ENCODE measurements at regions not wholly inside any gene's neighbourhood (a gene's known extent, or its start where the extent isn't known, plus 50 kb on each side); places are given as distances from the start of the nearest gene placed in this dataset.

DNA sequence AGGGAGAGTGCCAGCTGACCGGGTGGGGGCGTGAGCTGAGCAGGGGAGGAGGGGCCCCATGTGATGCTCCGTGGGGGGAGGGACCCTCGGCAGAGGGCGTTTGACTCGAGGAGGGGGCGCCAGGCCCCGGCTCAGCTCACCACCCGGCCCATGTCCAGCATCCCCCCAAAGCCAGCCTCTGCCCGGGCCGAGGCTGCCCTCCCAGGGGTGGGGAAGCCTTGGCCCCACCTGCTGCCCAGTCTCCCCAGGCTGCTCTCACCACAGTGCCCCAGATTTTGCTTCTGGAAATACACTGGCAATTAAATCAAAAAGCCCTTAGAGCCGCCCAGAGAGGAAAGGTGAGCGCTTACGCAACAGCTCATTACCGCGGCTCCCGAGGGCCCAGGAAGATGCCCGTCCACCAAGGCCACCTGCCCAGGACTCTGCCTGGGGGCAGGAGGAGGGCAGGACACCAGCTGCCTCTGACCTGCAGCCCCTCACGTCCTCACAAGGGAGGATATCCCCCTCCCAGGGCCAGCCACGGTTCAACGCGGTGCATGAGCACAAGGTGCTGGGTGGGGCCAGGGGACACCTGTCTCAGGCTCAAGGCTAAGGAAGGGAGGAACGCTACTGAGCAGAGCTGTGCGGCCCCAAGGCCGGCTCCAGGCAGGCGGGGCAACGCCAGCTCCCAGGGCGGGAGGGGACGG lies 70.0 kb upstream of the INPP5A start:
- no peak for DNase-seq
- peak overlapping the region in 4 of 10 donors; percentile 93 to 96 (median 96) for H3K27ac ChIP-seq
- peaks cover 28 to 69% (median 57%) of the 10 kb centered on the region in 9 donors for H3K4me1 ChIP-seq

DNA sequence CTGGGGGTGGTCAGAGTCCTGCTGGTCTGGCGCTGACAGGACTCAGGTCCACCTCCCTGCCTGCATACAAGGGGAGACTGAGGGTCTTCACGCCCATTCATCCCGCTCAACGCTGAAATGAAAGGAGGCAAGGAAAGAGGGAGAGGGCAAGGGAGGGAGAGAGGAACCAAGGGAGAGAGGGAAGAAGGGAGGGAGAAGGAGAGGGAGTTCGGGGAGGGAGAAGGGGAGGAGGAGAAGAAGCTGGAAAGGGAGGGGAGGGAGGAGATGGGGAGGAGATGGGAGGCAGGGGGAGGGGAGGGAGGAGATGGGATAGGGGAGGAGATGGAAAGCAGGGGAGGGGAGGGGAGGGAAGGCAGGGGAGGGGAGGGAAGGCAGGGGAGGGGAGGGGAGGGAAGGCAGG lies 69.4 kb upstream of the INPP5A start:
- 57% methylated on average over 5 of the region's 5 CpGs for WGBS, 2 donors
- peaks cover 23 to 62% (median 51%) of the 10 kb centered on the region in 9 donors for H3K4me1 ChIP-seq
- peaks cover 0 to 12% (median 0%) of the 10 kb centered on the region in 11 donors for H3K9me3 ChIP-seq
- no peak overlapping the region for H3K4me3 ChIP-seq
- H3K27ac ChIP-seq = no peak overlapping the region
- H3K36me3 ChIP-seq = no peaks in the 10 kb centered on the region
- intact Hi-C loops (cut with DNase I) = loop anchor here in 6 of 10 donors (5.0 to 10.0 kb wide), 4 partner anchors 39 to 67 kb away; partner anchors contain the start of gene INPP5A (in 3 of the 6)
- DNase-seq (no peak), ATAC-seq (no peak)
- no peaks in the 10 kb centered on the region for H3K27me3 ChIP-seq
- TF ChIP-seq, protein P1, sequence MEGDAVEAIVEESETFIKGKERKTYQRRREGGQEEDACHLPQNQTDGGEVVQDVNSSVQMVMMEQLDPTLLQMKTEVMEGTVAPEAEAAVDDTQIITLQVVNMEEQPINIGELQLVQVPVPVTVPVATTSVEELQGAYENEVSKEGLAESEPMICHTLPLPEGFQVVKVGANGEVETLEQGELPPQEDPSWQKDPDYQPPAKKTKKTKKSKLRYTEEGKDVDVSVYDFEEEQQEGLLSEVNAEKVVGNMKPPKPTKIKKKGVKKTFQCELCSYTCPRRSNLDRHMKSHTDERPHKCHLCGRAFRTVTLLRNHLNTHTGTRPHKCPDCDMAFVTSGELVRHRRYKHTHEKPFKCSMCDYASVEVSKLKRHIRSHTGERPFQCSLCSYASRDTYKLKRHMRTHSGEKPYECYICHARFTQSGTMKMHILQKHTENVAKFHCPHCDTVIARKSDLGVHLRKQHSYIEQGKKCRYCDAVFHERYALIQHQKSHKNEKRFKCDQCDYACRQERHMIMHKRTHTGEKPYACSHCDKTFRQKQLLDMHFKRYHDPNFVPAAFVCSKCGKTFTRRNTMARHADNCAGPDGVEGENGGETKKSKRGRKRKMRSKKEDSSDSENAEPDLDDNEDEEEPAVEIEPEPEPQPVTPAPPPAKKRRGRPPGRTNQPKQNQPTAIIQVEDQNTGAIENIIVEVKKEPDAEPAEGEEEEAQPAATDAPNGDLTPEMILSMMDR (IDR thresholded peaks at IDR 0.05) = no peak

More for the DNA sequence above, 70.0 kb upstream of the INPP5A start:
- Histone ChIP-seq H3K9me3 (peaks cover 0 to 12% (median 0%) of the 10 kb centered on the region in 11 donors), H3K4me3 (no peak overlapping the region), H3K36me3 (no peaks in the 10 kb centered on the region), H3K27me3 (no peaks in the 10 kb centered on the region)
- WGBS, 2 donors = 63 to 76% methylated on average over 28 to 29 of the region's 29 CpGs
- TF ChIP-seq, protein P1 (IDR thresholded peaks at IDR 0.05) = no peak
- ATAC-seq = no peak
- intact Hi-C loops (cut with DNase I) = loop anchor here in 6 of 10 donors (5.0 to 10.0 kb wide), 4 partner anchors 40 to 67 kb away; partner anchors contain the start of gene INPP5A (in 3 of the 6)

DNA sequence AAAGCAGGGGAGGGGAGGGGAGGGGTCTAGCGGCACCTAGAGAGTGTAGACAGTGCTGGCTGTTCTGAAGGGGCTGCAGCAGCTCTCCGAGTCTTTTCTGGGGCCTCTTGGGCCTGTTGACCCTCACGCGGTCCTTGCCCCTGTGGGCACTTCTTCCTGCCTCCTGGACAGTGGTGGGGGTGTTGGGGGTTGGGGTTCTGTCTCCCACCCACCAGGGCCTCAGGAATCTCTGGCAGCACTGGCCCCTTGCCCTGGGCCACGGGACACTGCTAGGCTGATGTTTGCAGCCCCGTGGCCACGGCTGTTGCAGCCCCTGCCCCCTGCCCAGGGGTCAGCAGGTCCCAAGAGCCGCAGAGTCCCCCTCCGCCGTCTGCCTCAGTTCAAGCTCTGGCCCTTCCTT lies 68.9 kb upstream of the INPP5A start:
- H3K27me3 ChIP-seq = no peaks in the 10 kb centered on the region
- H3K27ac ChIP-seq = peak overlapping the region in 3 of 10 donors; percentile 36 to 48 (median 41)
- no peak for ATAC-seq
- TF ChIP-seq, protein P1 (IDR thresholded peaks at IDR 0.05) = no peak
- no peak for DNase-seq
- 86 to 87% methylated on average over 10 of the region's 10 CpGs for WGBS, 2 donors
- H3K4me3 ChIP-seq = no peak overlapping the region
- peaks cover 0 to 12% (median 0%) of the 10 kb centered on the region in 11 donors for H3K9me3 ChIP-seq
- peaks cover 22 to 58% (median 46%) of the 10 kb centered on the region in 9 donors for H3K4me1 ChIP-seq
- H3K36me3 ChIP-seq = no peaks in the 10 kb centered on the region
- intact Hi-C loops (cut with DNase I) = loop anchor here in 6 of 10 donors (5.0 to 10.0 kb wide), 4 partner anchors 39 to 66 kb away; partner anchors contain the start of gene INPP5A (in 3 of the 6)

DNA sequence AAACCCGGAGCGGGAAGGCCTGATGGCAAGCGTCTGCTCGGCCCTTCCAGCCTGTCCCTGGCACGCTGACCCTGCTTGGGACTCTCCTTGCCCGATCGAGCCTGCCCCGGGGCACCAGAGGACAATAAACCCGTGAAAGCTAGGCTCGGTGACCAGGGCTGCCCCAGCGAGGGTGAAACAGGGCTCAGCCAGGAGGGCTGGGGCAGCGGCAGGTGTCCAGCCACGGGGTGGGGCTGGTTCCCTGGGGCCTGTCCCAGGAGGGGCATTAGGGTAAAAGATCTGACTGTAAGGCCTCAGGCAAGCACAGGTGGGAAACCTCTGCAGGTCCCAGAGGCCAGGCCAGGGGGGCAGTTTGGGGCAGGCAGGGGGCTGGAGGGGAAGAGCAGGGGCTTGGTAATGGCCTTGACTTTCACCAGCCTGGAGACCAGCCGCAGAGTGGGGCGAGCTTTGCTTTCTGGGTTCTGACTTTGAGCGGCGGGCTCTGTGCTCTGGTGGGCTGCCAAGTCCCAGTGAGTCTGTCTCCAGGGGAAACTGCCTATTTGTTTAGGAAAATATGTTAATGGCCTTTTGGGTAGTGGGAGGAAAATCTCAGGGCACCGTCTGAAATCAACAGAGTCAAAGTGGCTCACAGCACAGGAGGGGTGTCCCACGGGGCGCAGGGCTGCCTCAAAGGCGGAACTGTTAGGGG lies 68.2 kb upstream of the INPP5A start:
- 42 to 45% methylated on average over 21 of the region's 21 CpGs for WGBS, 2 donors
- no peaks in the 10 kb centered on the region for H3K27me3 ChIP-seq
- no peak for DNase-seq
- peaks cover 0 to 12% (median 0%) of the 10 kb centered on the region in 11 donors for H3K9me3 ChIP-seq
- TF ChIP-seq, protein P1 (IDR thresholded peaks at IDR 0.05) = peak in 1 of 9 donors; percentile 17
- ATAC-seq = peak in 5 of 8 donors; percentile 7 to 21 (median 18)
- H3K4me1 ChIP-seq = peaks cover 15 to 51% (median 42%) of the 10 kb centered on the region in 9 donors
- intact Hi-C loops (cut with DNase I) = loop anchor here in 6 of 10 donors (5.0 to 10.0 kb wide), 4 partner anchors 38 to 65 kb away; partner anchors contain the start of gene INPP5A (in 3 of the 6)
- peak overlapping the region in 6 of 10 donors; percentile 36 to 60 (median 50) for H3K27ac ChIP-seq
- no peak overlapping the region for H3K4me3 ChIP-seq
- no peaks in the 10 kb centered on the region for H3K36me3 ChIP-seq

Measured in heart right ventricle (tissue), 16 donors.